ENCODE measurements at regions not wholly inside any gene's neighbourhood (a gene's known extent, or its start where the extent isn't known, plus 50 kb on each side); places are given as distances from the start of the nearest gene placed in this dataset.

- no peaks in the 10 kb centered on the region for H3K36me3 Mint-ChIP-seq
- no peak overlapping the region for H3K27ac Mint-ChIP-seq
- peaks cover 41% of the 10 kb centered on the region for H3K4me1 Mint-ChIP-seq
- H3K4me3 Mint-ChIP-seq = no peak overlapping the region
- peaks cover 4% of the 10 kb centered on the region for H3K9me3 Mint-ChIP-seq
- H3K27me3 Mint-ChIP-seq (ENCODE audit: low read depth) = no peaks in the 10 kb centered on the region
- no peak for DNase-seq (ENCODE audit: low spot score in 2 of 2, unreplicated experiment in 2 of 2)
- no peak for TF ChIP-seq CTCF (IDR thresholded peaks at IDR 0.05; ENCODE audit: unreplicated experiment)
Observed at GRCh38 chr4:127416115-127416514, 216.6 kb upstream of the INTU start.

GRCh38 chr4:127417885-127418535 lies 214.7 kb upstream of the INTU start:
- Mint-ChIP-seq H3K27me3 (ENCODE audit: low read depth) (no peaks in the 10 kb centered on the region), H3K36me3 (no peaks in the 10 kb centered on the region), H3K4me1 (peaks cover 40% of the 10 kb centered on the region), H3K4me3 (no peak overlapping the region), H3K9me3 (peaks cover 4% of the 10 kb centered on the region), H3K27ac (peak overlapping the region; percentile 74)
- no peak for DNase-seq (ENCODE audit: low spot score in 2 of 2, unreplicated experiment in 2 of 2)
- no peak for TF ChIP-seq CTCF (IDR thresholded peaks at IDR 0.05; ENCODE audit: unreplicated experiment)

DNA sequence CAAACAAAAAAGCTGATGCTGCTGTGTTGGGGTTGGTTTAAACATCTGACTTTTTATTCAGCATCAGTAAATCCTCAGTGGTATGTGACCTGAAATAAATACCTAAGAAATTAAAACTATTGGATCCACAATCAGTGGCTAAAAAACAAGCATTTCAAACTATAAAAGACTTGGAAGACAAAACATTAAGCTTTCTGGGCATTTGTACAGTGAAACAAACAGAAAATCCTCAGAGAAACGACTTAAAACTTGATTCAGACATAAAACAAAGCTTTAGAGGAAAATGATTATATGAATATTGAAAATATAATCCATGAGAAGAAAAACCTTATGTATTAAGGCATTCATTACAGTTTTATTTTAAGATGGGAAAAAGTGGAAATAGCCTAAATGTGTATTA lies 213.3 kb upstream of the INTU start:
- H3K9me3 Mint-ChIP-seq = peaks cover 4% of the 10 kb centered on the region
- H3K36me3 Mint-ChIP-seq = no peaks in the 10 kb centered on the region
- TF ChIP-seq CTCF (IDR thresholded peaks at IDR 0.05; ENCODE audit: unreplicated experiment) = no peak
- H3K4me1 Mint-ChIP-seq = peaks cover 28% of the 10 kb centered on the region
- H3K4me3 Mint-ChIP-seq = no peak overlapping the region
- no peak for DNase-seq (ENCODE audit: low spot score in 2 of 2, unreplicated experiment in 2 of 2)
- H3K27ac Mint-ChIP-seq = no peak overlapping the region
- H3K27me3 Mint-ChIP-seq (ENCODE audit: low read depth) = no peaks in the 10 kb centered on the region

DNA sequence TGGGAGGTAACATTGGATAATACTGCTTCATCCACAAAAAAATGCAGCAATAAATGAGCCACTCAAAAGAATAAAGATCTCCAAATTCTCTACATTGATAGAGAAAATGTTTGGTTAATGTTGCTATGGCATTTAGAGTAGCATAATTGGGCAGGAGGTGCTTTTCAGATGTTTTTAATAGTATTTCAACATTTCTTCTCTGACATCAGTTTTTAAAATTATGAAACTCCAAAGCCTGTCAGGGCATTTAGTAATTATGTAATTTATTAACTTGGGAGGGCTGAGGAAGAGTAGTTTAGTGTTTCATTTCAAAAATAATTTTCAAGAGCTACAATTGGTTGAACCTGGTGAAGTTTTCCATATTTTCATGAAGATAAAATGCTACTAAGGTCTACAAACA lies 211.3 kb upstream of the INTU start:
- Mint-ChIP-seq H3K27me3 (ENCODE audit: low read depth) (no peaks in the 10 kb centered on the region), H3K9me3 (peaks cover 6% of the 10 kb centered on the region), H3K4me1 (peaks cover 34% of the 10 kb centered on the region), H3K27ac (peak overlapping the region; percentile 21), H3K4me3 (no peak overlapping the region), H3K36me3 (no peaks in the 10 kb centered on the region)
- DNase-seq (ENCODE audit: low spot score in 2 of 2, unreplicated experiment in 2 of 2) = no peak
- TF ChIP-seq CTCF (IDR thresholded peaks at IDR 0.05; ENCODE audit: unreplicated experiment) = no peak

GRCh38 chr4:127425202-127425845 lies 207.4 kb upstream of the INTU start:
- DNase-seq (ENCODE audit: low spot score in 2 of 2, unreplicated experiment in 2 of 2) = no peak
- Mint-ChIP-seq H3K9me3 (peaks cover 33% of the 10 kb centered on the region), H3K27ac (peak overlapping the region; percentile 58), H3K27me3 (ENCODE audit: low read depth) (no peaks in the 10 kb centered on the region), H3K4me1 (peaks cover 21% of the 10 kb centered on the region), H3K4me3 (no peak overlapping the region), H3K36me3 (no peaks in the 10 kb centered on the region)
- no peak for TF ChIP-seq CTCF (IDR thresholded peaks at IDR 0.05; ENCODE audit: unreplicated experiment)
